ENCODE measurements at regions not wholly inside any gene's neighbourhood (a gene's known extent, or its start where the extent isn't known, plus 50 kb on each side); places are given as distances from the start of the nearest gene placed in this dataset.

DNA sequence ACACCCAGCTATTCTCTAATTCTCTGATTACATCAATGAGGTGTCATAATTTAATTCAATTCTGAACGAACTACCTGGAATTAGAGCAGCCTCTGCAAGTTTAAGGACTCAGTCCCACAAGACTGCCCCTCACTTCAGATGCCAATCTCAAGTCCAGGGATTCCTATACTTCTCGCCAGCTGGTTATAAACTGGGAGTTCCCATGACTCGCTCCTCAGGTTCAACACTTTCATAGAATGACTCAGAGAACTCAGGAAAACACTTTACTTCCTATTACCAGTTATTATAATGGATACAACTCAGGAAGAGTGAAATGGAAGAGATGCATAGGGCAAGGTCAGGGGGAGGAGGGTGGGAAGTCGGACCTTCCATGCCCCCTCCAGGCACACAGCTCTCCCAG, 112.3 kb upstream of the ATP5MC3 start (continued):
- TF ChIP-seq SMAD4 (CRISPR knock-in tag; IDR thresholded peaks at IDR 0.05), result no peak
- TF ChIP-seq, protein P1, sequence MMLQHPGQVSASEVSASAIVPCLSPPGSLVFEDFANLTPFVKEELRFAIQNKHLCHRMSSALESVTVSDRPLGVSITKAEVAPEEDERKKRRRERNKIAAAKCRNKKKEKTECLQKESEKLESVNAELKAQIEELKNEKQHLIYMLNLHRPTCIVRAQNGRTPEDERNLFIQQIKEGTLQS (CRISPR knock-in tag; conservative IDR thresholded peaks at IDR 0.05), result no peak
- TF ChIP-seq, protein P2, sequence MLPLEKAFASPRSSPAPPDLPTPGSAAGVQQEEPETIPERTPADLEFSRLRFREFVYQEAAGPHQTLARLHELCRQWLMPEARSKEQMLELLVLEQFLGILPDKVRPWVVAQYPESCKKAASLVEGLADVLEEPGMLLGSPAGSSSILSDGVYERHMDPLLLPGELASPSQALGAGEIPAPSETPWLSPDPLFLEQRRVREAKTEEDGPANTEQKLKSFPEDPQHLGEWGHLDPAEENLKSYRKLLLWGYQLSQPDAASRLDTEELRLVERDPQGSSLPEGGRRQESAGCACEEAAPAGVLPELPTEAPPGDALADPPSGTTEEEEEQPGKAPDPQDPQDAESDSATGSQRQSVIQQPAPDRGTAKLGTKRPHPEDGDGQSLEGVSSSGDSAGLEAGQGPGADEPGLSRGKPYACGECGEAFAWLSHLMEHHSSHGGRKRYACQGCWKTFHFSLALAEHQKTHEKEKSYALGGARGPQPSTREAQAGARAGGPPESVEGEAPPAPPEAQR (CRISPR knock-in tag; IDR thresholded peaks at IDR 0.05), result no peak
- TF ChIP-seq, protein P3, sequence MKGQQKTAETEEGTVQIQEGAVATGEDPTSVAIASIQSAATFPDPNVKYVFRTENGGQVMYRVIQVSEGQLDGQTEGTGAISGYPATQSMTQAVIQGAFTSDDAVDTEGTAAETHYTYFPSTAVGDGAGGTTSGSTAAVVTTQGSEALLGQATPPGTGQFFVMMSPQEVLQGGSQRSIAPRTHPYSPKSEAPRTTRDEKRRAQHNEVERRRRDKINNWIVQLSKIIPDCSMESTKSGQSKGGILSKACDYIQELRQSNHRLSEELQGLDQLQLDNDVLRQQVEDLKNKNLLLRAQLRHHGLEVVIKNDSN (CRISPR knock-in tag; IDR thresholded peaks at IDR 0.05), result no peak

DNA sequence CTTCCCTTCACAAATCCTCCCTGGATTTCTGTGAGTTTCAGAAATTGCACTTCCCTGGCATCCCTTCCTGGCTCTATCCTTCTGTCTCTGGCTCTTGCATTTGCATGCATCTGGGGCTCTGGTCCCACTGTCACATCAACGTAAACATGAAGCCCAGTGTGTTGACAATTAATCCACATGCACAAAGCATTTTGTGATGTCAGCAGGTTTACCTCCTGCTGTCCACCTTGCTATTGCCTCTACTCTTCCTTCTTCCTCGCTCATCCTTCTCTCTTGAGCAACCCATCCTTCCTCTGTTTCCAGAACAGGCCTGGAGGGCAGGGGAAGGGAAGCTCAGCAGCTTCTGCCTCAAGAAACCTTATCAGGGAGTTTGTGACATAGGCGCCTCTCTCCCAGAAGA, 111.7 kb upstream of the ATP5MC3 start:
- ChIA-PET POLR2A (no interaction called here), CTCF (no interaction called here)
- Mint-ChIP-seq H3K4me1 (peaks cover 7% of the 10 kb centered on the region), H3K27me3 (ENCODE audit: low read depth) (peaks cover 4% of the 10 kb centered on the region), H3K4me3 (no peak overlapping the region), H3K27ac (no peak overlapping the region), H3K36me3 (no peaks in the 10 kb centered on the region; the same call in 1 of the 2 replicates), H3K9me3 (peaks cover 16% of the 10 kb centered on the region)
- ATAC-seq, result no peak
- DNase-seq (ENCODE audit: low spot score), result no peak
- no peak for TF ChIP-seq NFATC4 (CRISPR knock-in tag; IDR thresholded peaks at IDR 0.05)
- TF ChIP-seq, protein P4, sequence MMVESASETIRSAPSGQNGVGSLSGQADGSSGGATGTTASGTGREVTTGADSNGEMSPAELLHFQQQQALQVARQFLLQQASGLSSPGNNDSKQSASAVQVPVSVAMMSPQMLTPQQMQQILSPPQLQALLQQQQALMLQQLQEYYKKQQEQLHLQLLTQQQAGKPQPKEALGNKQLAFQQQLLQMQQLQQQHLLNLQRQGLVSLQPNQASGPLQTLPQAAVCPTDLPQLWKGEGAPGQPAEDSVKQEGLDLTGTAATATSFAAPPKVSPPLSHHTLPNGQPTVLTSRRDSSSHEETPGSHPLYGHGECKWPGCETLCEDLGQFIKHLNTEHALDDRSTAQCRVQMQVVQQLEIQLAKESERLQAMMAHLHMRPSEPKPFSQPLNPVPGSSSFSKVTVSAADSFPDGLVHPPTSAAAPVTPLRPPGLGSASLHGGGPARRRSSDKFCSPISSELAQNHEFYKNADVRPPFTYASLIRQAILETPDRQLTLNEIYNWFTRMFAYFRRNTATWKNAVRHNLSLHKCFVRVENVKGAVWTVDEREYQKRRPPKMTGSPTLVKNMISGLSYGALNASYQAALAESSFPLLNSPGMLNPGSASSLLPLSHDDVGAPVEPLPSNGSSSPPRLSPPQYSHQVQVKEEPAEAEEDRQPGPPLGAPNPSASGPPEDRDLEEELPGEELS (CRISPR knock-in tag; IDR thresholded peaks at IDR 0.05), result no peak

DNA sequence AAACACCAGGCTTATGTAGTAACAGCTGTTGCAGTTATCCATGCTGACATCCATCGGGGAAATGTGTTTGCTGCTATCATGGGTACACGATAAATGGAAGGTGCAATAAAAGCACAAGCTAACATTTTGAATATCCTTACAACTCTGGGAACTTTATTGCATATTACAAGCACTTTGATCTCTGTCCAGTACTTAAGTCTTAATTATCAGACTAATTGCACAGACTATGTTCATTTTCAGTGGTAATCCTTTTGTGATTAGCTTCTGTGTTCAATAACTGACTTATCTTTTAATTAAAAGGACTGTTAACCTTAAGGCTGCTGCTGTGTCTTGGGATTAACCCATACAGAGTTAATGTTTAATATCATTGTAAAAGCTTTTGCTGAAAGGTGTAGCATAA, 101.4 kb upstream of the ATP5MC3 start:
- ATAC-seq (no peak), DNase-seq (ENCODE audit: low spot score) (no peak)
- Mint-ChIP-seq H3K9me3 (no peaks in the 10 kb centered on the region), H3K27ac (no peak overlapping the region), H3K4me3 (no peak overlapping the region), H3K27me3 (ENCODE audit: low read depth) (no peaks in the 10 kb centered on the region; the same call in 1 of the 2 replicates), H3K36me3 (no peaks in the 10 kb centered on the region), H3K4me1 (no peaks in the 10 kb centered on the region)
- TF ChIP-seq ZNF423 (CRISPR knock-in tag; IDR thresholded peaks at IDR 0.05) (no peak), ZNF671 (CRISPR knock-in tag; IDR thresholded peaks at IDR 0.05) (no peak), ZNF416 (CRISPR knock-in tag; IDR thresholded peaks at IDR 0.05) (no peak)
- ChIA-PET CTCF (interaction anchor here (1.0 to 5.7 kb wide), 6 partner anchors 10 to 116 kb away, joined by 3 to 41 read pairs (median 4); no protein-coding TSS in a partner anchor), POLR2A (no interaction called here)

DNA sequence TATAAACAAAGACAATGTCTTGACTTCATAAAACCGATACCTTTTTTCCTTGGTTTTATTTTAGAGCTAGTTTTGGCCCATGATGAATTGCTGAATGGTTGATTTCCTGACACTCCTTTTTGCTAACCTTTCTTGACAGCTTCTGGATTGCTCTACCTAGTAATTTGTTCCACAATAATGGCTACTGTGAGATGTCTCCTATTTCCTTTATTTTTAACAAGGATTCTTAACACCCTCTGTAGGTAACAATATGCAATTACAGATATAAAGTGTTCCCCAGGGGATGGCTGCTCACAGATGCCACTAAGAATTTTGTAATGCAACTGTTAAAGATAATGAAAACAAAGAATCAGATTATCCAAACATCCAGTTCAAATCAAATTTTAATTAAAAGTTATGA, 100.8 kb upstream of the ATP5MC3 start:
- Mint-ChIP-seq H3K27ac (no peak overlapping the region), H3K4me3 (no peak overlapping the region), H3K27me3 (ENCODE audit: low read depth) (no peaks in the 10 kb centered on the region; the same call in 1 of the 2 replicates), H3K9me3 (no peaks in the 10 kb centered on the region), H3K36me3 (no peaks in the 10 kb centered on the region), H3K4me1 (no peaks in the 10 kb centered on the region)
- POLR2A ChIA-PET, result no interaction called here
- CTCF ChIA-PET, result interaction anchor here (1.0 to 5.7 kb wide), 8 partner anchors 9 to 533 kb away, joined by 3 to 41 read pairs (median 3); no protein-coding TSS in a partner anchor
- peak; percentile 88 for ATAC-seq
- no peak for DNase-seq (ENCODE audit: low spot score)
- TF ChIP-seq GABPB1 (CRISPR knock-in tag; IDR thresholded peaks at IDR 0.05) (no peak), GTF2I (CRISPR knock-in tag; conservative IDR thresholded peaks at IDR 0.05) (no peak), NR1H2 (CRISPR knock-in tag; IDR thresholded peaks at IDR 0.05) (no peak)
- TF ChIP-seq, protein P5, sequence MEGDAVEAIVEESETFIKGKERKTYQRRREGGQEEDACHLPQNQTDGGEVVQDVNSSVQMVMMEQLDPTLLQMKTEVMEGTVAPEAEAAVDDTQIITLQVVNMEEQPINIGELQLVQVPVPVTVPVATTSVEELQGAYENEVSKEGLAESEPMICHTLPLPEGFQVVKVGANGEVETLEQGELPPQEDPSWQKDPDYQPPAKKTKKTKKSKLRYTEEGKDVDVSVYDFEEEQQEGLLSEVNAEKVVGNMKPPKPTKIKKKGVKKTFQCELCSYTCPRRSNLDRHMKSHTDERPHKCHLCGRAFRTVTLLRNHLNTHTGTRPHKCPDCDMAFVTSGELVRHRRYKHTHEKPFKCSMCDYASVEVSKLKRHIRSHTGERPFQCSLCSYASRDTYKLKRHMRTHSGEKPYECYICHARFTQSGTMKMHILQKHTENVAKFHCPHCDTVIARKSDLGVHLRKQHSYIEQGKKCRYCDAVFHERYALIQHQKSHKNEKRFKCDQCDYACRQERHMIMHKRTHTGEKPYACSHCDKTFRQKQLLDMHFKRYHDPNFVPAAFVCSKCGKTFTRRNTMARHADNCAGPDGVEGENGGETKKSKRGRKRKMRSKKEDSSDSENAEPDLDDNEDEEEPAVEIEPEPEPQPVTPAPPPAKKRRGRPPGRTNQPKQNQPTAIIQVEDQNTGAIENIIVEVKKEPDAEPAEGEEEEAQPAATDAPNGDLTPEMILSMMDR (IDR thresholded peaks at IDR 0.05), result 0 out of 2 replicates have a peak, but pooled peaks have one; percentile 32
